DND-41 (cell line): ENCODE measurements at regions not wholly inside any gene's neighbourhood (a gene's known extent, or its start where the extent isn't known, plus 50 kb on each side); places are given as distances from the start of the nearest gene placed in this dataset.

Experiments
- ATAC-seq: fragments of 200-7000 bp; cut with Tn5 transposase; 3 replicates; pipeline ENCODE4 v1.9.1; 2021; ENCODE audit warnings: low read depth; ENCODE audit not compliant: insufficient read depth
- DNase-seq: peaks from one replicate; pipeline ENCODE4 v3.0.0-alpha.2; 2020
- H2AFZ ChIP-seq: 2 replicates; pipeline ENCODE4 v1.6.0; 2012; ENCODE audit warnings: low read depth, low read length
- H3K27ac ChIP-seq: 2 replicates; pipeline ENCODE4 v1.5.1; 2012; ENCODE audit warnings: low read length, inconsistent platforms
- H3K27me3 ChIP-seq: fragments of 200-600 bp; sonication (generic); 2 replicates; pipeline ENCODE4 v1.6.0; 2012; ENCODE audit warnings: low read length, mild to moderate bottlenecking, inconsistent platforms; ENCODE audit not compliant: insufficient read depth, poor library complexity
- H3K36me3 ChIP-seq: 2 replicates; pipeline ENCODE4 v1.5.1; 2012; ENCODE audit warnings: low read length, inconsistent platforms; ENCODE audit not compliant: insufficient read depth
- H3K4me1 ChIP-seq: 2 replicates; pipeline ENCODE4 v1.5.1; 2012; ENCODE audit warnings: mild to moderate bottlenecking, low read length; ENCODE audit not compliant: insufficient read depth
- H3K4me2 ChIP-seq: 2 replicates; pipeline ENCODE4 v1.6.0; 2012; ENCODE audit warnings: mild to moderate bottlenecking, moderate library complexity, low read length, inconsistent platforms; ENCODE audit not compliant: insufficient read depth
- H3K4me3 ChIP-seq, 2 experiments: fragments of 200-600 bp in 1 of 2; shearing (Covaris generic) in 1 of 2; 2 replicates each; pipeline ENCODE4 v1.5.1; 2012 to 2016; ENCODE audit warnings: inconsistent platforms in 2 of 2, low read length in 2 of 2, mild to moderate bottlenecking in 2 of 2, low read depth in 1 of 2, moderate library complexity in 1 of 2
- H3K79me2 ChIP-seq: 2 replicates; pipeline ENCODE4 v1.6.0; 2012; ENCODE audit warnings: low read length, inconsistent platforms; ENCODE audit not compliant: insufficient read depth
- H3K9ac ChIP-seq: 2 replicates; pipeline ENCODE4 v1.6.0; 2012; ENCODE audit warnings: low read depth, mild to moderate bottlenecking, inconsistent platforms, low read length, moderate library complexity
- H3K9me3 ChIP-seq: 2 replicates; pipeline ENCODE4 v1.5.1; 2012; ENCODE audit warnings: low read length, moderate library complexity, mild to moderate bottlenecking, inconsistent platforms; ENCODE audit not compliant: insufficient read depth, severe bottlenecking
- H4K20me1 ChIP-seq: 2 replicates; pipeline ENCODE4 v1.6.0; 2012; ENCODE audit warnings: low read length; ENCODE audit not compliant: insufficient read depth
- EZH2 ChIP-seq: IDR thresholded peaks from 3 replicates; pipeline ENCODE4 v1.6.1; 2012; ENCODE audit warnings: borderline replicate concordance, low read depth, mild to moderate bottlenecking, moderate library complexity, low read length, inconsistent platforms; ENCODE audit not compliant: severe bottlenecking
- TF ChIP-seq, protein P1 (sequence below): IDR thresholded peaks from 2 replicates; pipeline ENCODE4 v1.5.1; 2012; ENCODE audit warnings: borderline replicate concordance, low read length, moderate library complexity, mild to moderate bottlenecking; ENCODE audit not compliant: poor library complexity, severe bottlenecking; ENCODE audit errors: extremely low read depth

DNA sequence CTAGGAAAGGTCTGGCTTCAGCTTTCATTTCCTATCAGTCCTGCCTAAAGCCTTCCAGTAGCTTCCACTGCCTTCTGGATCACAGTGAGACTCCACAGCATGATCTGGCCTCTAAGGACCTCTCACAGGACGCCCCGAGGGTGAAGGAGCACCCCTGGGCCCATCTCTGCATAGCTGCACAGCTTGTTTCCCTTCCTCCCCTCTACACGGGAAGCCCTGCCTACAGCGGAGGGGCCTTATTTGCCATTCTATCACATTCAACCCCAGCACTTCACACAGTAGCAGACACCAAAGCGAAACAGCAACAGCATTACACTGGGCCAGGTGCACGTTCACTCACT lies 162.3 kb upstream of the GRK3 start:
- TF ChIP-seq, protein P1, sequence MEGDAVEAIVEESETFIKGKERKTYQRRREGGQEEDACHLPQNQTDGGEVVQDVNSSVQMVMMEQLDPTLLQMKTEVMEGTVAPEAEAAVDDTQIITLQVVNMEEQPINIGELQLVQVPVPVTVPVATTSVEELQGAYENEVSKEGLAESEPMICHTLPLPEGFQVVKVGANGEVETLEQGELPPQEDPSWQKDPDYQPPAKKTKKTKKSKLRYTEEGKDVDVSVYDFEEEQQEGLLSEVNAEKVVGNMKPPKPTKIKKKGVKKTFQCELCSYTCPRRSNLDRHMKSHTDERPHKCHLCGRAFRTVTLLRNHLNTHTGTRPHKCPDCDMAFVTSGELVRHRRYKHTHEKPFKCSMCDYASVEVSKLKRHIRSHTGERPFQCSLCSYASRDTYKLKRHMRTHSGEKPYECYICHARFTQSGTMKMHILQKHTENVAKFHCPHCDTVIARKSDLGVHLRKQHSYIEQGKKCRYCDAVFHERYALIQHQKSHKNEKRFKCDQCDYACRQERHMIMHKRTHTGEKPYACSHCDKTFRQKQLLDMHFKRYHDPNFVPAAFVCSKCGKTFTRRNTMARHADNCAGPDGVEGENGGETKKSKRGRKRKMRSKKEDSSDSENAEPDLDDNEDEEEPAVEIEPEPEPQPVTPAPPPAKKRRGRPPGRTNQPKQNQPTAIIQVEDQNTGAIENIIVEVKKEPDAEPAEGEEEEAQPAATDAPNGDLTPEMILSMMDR, result no peak
- no peak for TF ChIP-seq EZH2
- Histone ChIP-seq H3K4me2 (peak overlapping the region; percentile 97; the same call in 1 of the 2 replicates), H3K9me3 (no peaks in the 10 kb centered on the region), H3K79me2 (peaks cover 68% of the 10 kb centered on the region), H3K4me3 (no peak overlapping the region), H3K9ac (no peak overlapping the region), H3K4me1 (peaks cover 47% of the 10 kb centered on the region), H3K27me3 (no peaks in the 10 kb centered on the region), H4K20me1 (peaks cover 57% of the 10 kb centered on the region), H3K27ac (no peak overlapping the region), H3K36me3 (no peaks in the 10 kb centered on the region), H2AFZ (no peak overlapping the region)
- ATAC-seq (no peak), DNase-seq (no peak)

DNA sequence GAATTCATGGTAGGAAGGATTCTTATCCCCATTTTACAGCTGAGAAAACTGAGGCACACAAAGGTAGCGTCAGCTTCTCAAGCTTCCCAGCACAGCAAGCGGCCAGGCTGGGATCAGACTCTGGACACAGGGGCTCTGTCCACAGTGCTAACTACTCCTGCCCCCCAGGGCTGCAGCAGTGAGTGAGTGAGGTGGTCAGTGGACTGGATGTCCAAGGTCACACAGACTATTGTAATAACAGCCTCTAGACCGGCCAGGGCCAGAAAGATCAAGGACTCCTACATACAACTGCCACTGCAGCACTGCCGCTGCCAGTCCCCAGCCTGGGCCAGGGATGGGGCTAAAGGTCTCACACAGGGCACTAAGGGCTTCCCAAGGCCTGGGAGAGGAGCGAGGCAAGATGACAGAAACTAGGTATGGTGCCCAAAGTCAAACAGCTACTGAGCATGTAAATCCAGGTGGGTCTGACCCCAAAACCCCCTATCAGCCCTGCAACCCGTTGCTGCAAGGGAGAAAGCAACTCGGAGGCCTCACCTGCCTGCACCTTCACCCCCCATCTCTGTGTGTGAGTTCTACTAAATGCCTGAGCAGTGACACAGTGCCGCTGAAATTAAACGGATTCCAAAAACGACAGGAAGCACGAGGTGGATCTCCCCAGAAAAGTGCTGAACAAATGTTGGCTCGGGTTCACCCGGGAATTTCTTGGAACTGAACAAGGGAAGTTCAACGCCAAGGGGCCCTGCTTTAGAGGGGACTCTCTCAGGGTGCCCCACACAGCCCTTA lies 161.8 kb upstream of the GRK3 start:
- H3K4me1 ChIP-seq, result peaks cover 47% of the 10 kb centered on the region
- TF ChIP-seq EZH2, result no peak
- TF ChIP-seq, protein P1, result no peak
- H3K9ac ChIP-seq, result no peak overlapping the region; the same call in 1 of the 2 replicates
- no peaks in the 10 kb centered on the region for H3K9me3 ChIP-seq
- H3K79me2 ChIP-seq, result peaks cover 62% of the 10 kb centered on the region
- H3K27ac ChIP-seq, result no peak overlapping the region
- ATAC-seq, result no peak
- H2AFZ ChIP-seq, result no peak overlapping the region
- peak overlapping the region; percentile 97; the same call in 1 of the 2 replicates for H3K4me2 ChIP-seq
- no peaks in the 10 kb centered on the region for H3K27me3 ChIP-seq
- H3K36me3 ChIP-seq, result no peaks in the 10 kb centered on the region
- H3K4me3 ChIP-seq, result peak overlapping the region in 1 of 2 experiments; percentile 2; a peak in 1 of 4 replicates
- DNase-seq, result no peak
- peaks cover 51% of the 10 kb centered on the region for H4K20me1 ChIP-seq

DNA sequence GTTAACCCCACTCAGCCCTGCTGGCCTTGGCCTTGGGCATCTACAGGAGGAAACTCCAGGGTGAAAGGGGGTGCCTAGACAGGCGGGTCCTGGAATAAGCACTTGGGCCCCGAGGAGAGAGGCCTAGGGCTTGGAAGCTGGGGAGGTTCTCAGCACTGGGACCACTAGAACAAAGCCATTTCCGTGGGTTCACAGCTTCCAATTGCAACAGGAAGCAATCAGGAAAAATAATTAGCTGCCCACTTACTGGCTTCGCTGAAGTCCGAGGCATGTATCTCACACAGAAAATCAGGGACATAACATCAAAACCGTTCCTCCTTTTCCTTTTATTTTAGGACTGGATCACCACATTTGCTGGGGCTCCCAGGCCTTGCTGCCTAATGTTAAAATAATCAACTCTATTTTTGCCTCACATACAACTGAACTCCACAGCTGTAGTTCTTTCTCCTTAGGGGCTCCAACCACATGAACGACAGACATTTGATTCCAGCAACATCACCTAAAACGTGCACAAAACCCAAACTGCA lies 161.1 kb upstream of the GRK3 start:
- Histone ChIP-seq H4K20me1 (peaks cover 48% of the 10 kb centered on the region), H3K79me2 (peaks cover 56% of the 10 kb centered on the region), H3K27ac (peak overlapping the region; percentile 12; the same call in 1 of the 2 replicates)

More for the DNA sequence above, 161.1 kb upstream of the GRK3 start:
- DNase-seq (no peak), ATAC-seq (no peak)
- Histone ChIP-seq H3K27me3 (no peaks in the 10 kb centered on the region), H2AFZ (no peak overlapping the region), H3K36me3 (no peaks in the 10 kb centered on the region), H3K4me2 (peak overlapping the region; percentile 97), H3K4me1 (peaks cover 45% of the 10 kb centered on the region), H3K4me3 (peak overlapping the region in 1 of 2 experiments; percentile 74; a peak in 2 of 4 replicates), H3K9ac (peak overlapping the region; percentile 73; the same call in 1 of the 2 replicates), H3K9me3 (no peaks in the 10 kb centered on the region)
- TF ChIP-seq EZH2, result no peak
- TF ChIP-seq, protein P1, result no peak
